AG04449 (cell line): ENCODE measurements at regions not wholly inside any gene's neighbourhood (a gene's known extent, or its start where the extent isn't known, plus 50 kb on each side); places are given as distances from the start of the nearest gene placed in this dataset.
"Not testable (repeated sequence)": the region's sequence is repeated elsewhere in the genome, so short reads cannot be mapped to it uniquely, and the experiment has no call there.

ENCODE experiments used
- CTCF ChIA-PET: fragments of 350-600 bp; formaldehyde crosslinking; extraction: SDS; loops from one replicate; lab custom pipeline; 2021; ENCODE audit warnings: antibody characterized with exemption; lab: Yijun Ruan, JAX
- POLR2A ChIA-PET: fragments of 400-600, 350-600 bp; formaldehyde crosslinking; extraction: SDS; loops from one replicate; lab custom pipeline; 2020; ENCODE audit warnings: antibody characterized with exemption, inconsistent platforms; lab: Yijun Ruan, JAX
- DNase-seq: peaks from one replicate; pipeline ENCODE4 v3.0.0-alpha.2; 2010; ENCODE audit warnings: low read depth, low spot score
- H3K4me3 ChIP-seq: 2 replicates; pipeline ENCODE4 v1.5.1; 2011; ENCODE audit warnings: low read depth, mild to moderate bottlenecking, control low read depth, low read length
- CTCF ChIP-seq: IDR thresholded peaks from one replicate; pipeline ENCODE4 v1.5.1; 2011; ENCODE audit warnings: mild to moderate bottlenecking, moderate library complexity, low read length, control low read depth, inconsistent platforms; ENCODE audit not compliant: insufficient read depth; ENCODE audit errors: missing control alignments

GRCh38 chr7:112587504-112587903 is 106.7 kb downstream of the LSMEM1 start:
- ChIA-PET POLR2A (no interaction called here), CTCF (interaction anchor here (1.0 kb wide), 1 partner anchor 18 kb away, joined by 3 read pairs; no protein-coding TSS in a partner anchor)
- no peak for TF ChIP-seq CTCF
- no peak overlapping the region for H3K4me3 ChIP-seq
- no peak for DNase-seq

DNA sequence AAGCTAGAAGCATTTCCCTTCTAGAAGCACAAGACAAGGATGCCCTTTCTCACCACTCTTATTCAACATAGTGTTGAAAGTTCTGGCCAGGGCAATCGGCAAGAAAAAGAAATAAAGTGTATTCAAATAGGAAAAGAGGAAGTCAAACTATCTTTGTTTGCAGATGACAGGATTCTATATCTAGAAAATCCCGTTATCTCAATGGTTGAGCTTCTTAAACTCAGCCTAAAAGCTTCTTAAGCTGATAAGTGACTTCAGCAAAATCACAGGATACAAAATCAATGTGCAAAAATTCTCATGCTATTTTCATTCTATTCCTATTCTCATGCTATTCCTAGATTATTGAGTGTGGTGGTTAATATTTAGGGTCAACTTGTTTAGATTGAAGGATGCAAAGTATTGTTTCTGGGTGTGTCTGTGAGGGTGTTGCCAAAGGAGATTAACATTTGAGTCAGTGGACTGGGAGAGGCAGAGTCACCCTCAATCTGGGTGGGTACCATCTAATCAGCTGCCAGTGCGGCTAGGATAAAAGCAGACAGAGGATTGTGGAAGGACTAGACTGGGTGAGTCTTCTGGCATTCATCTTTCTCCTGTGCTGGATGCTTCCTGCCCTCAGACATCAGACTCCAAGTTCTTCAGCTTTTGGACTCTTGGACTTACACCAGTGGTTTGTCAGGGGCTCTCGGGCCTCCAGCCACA is 111.9 kb downstream of the LSMEM1 start:
- H3K4me3 ChIP-seq, DNase-seq, POLR2A ChIA-PET, CTCF ChIA-PET: not testable (repeated sequence)

- ChIA-PET CTCF (no interaction called here), POLR2A (no interaction called here)
- peak; percentile 19 for DNase-seq
- TF ChIP-seq CTCF = no peak
- no peak overlapping the region for H3K4me3 ChIP-seq
Observed at GRCh38 chr7:112594397-112594796, 113.6 kb downstream of the LSMEM1 start.

GRCh38 chr7:112596260-112596659 is 115.5 kb downstream of the LSMEM1 start:
- TF ChIP-seq CTCF = no peak
- DNase-seq = no peak
- ChIA-PET CTCF (no interaction called here), POLR2A (no interaction called here)
- H3K4me3 ChIP-seq = no peak overlapping the region

GRCh38 chr7:112596981-112597380 is 116.2 kb downstream of the LSMEM1 start:
- no peak for DNase-seq
- no peak overlapping the region for H3K4me3 ChIP-seq
- ChIA-PET CTCF (no interaction called here), POLR2A (no interaction called here)
- no peak for TF ChIP-seq CTCF

GRCh38 chr7:112603673-112604072 is 122.9 kb downstream of the LSMEM1 start:
- no peak for DNase-seq
- TF ChIP-seq CTCF = no peak
- H3K4me3 ChIP-seq = no peak overlapping the region
- ChIA-PET POLR2A (no interaction called here), CTCF (no interaction called here)

- POLR2A ChIA-PET = no interaction called here
Observed at GRCh38 chr7:112610636-112611035, 129.8 kb downstream of the LSMEM1 start.

More at GRCh38 chr7:112610636-112611035, 129.8 kb downstream of the LSMEM1 start:
- TF ChIP-seq CTCF = no peak
- CTCF ChIA-PET = no interaction called here
- no peak for DNase-seq
- H3K4me3 ChIP-seq = no peak overlapping the region
